Panc1 (cell line): ENCODE measurements at regions not wholly inside any gene's neighbourhood (a gene's known extent, or its start where the extent isn't known, plus 50 kb on each side); places are given as distances from the start of the nearest gene placed in this dataset.

Experiments used
- ATAC-seq: fragments of 200-7000 bp; cut with Tn5 transposase; 2 replicates; pipeline ENCODE4 v1.9.1; 2020; ENCODE audit warnings: mild to moderate bottlenecking, moderate library complexity
- BruUV-seq: library from RNA; stranded (reverse); fragments of 400-500 nt; replicated peaks from 2 replicates; lab custom pipeline; 2021; lab: Mats Ljungman, UMichigan
- CTCF ChIA-PET: fragments of 300-600 bp; sonication (Branson Sonifier 250); formaldehyde crosslinking; loops from one replicate; lab custom pipeline; 2022; ENCODE audit warnings: antibody characterized with exemption; lab: Charles Lee
- POLR2A ChIA-PET: fragments of 300-600 bp; sonication (Branson Sonifier 250); formaldehyde crosslinking; loops from one replicate; lab custom pipeline; 2022; ENCODE audit warnings: antibody characterized with exemption; lab: Charles Lee
- DNase-seq: peaks from one replicate; pipeline ENCODE4 v3.0.0-alpha.2; 2010; ENCODE audit warnings: low read depth, low spot score
- H3K27ac ChIP-seq: 2 replicates; pipeline ENCODE4 v1.5.1; 2011; ENCODE audit warnings: mild to moderate bottlenecking, low read length, inconsistent platforms
- H3K27me3 ChIP-seq: fragments of 200-500 bp; sonication (Bioruptor generic); 2 replicates; pipeline ENCODE4 v1.6.0; 2014; ENCODE audit warnings: low read length, inconsistent platforms; ENCODE audit not compliant: control insufficient read depth, insufficient read depth
- H3K36me3 ChIP-seq: fragments of 200-500 bp; sonication (Bioruptor generic); 2 replicates; pipeline ENCODE4 v1.5.1; 2014; ENCODE audit warnings: inconsistent platforms, mild to moderate bottlenecking, low read length, moderate library complexity; ENCODE audit not compliant: control insufficient read depth, insufficient read depth
- H3K4me1 ChIP-seq: 2 replicates; pipeline ENCODE4 v1.5.1; 2011; ENCODE audit warnings: inconsistent platforms, mild to moderate bottlenecking, low read length, moderate library complexity; ENCODE audit not compliant: control insufficient read depth, insufficient read depth
- H3K4me3 ChIP-seq, 2 experiments: 2 replicates each; pipeline ENCODE4 v1.5.1; 2011 to 2012; ENCODE audit warnings: low read depth in 2 of 2, low read length in 2 of 2, mild to moderate bottlenecking in 2 of 2, inconsistent platforms in 1 of 2, moderate library complexity in 1 of 2
- H3K9me3 ChIP-seq: fragments of 200-500 bp; sonication (Bioruptor generic); 2 replicates; pipeline ENCODE4 v1.5.1; 2014; ENCODE audit warnings: low read depth, mild to moderate bottlenecking, inconsistent platforms, low read length, moderate library complexity; ENCODE audit not compliant: control insufficient read depth, insufficient read depth
- CTCF ChIP-seq: fragments of 450-650 bp; IDR thresholded peaks from 2 replicates; pipeline ENCODE4 v1.5.1; 2017; ENCODE audit warnings: mild to moderate bottlenecking
- POLR2AphosphoS5 ChIP-seq: IDR thresholded peaks from 2 replicates; pipeline ENCODE4 v1.6.1; 2012; ENCODE audit warnings: mild to moderate bottlenecking, low read depth, low read length, moderate library complexity
- REST ChIP-seq, 2 experiments: IDR thresholded peaks; 2 replicates each; pipeline ENCODE4 v1.6.1; 2011 to 2012; ENCODE audit warnings: low read depth in 2 of 2, control low read depth in 1 of 2, low read length in 1 of 2, mild to moderate bottlenecking in 1 of 2, moderate library complexity in 1 of 2; ENCODE audit not compliant: insufficient read depth in 1 of 2
- SIN3A ChIP-seq: IDR thresholded peaks from 2 replicates; pipeline ENCODE4 v1.6.1; 2012; ENCODE audit warnings: low read depth, mild to moderate bottlenecking, low read length, moderate library complexity, borderline replicate concordance; ENCODE audit not compliant: insufficient read depth
- TCF7L2 ChIP-seq: IDR thresholded peaks from 2 replicates; pipeline ENCODE4 v1.6.1; 2011; ENCODE audit warnings: mild to moderate bottlenecking, low read depth, low read length, inconsistent platforms
- in situ Hi-C: cut with HindIII; loops from 2 replicates; pipeline ENCODE4 v1.10.0; 2016; ENCODE audit warnings: low sequenced_read_pairs, low pct_unique_long_range_greater_than_20kb
- intact Hi-C: fragments of 100-400 bp; cut with micrococcal nuclease; formaldehyde crosslinking; loops from one replicate; pipeline ENCODE4 v1.10.0; 2022; ENCODE audit not compliant: unreplicated experiment

GRCh38 chr10:9944690-9945089 is 1073.0 kb upstream of the CELF2 start:
- ATAC-seq (no peak), DNase-seq (no peak)
- ChIA-PET CTCF (no interaction called here), POLR2A (no interaction called here)
- intact Hi-C loops (no loop called here), in situ Hi-C loops (no loop called here)
- TF ChIP-seq SIN3A = no peak
- TF ChIP-seq TCF7L2 = no peak
- H3K9me3 ChIP-seq = no peaks in the 10 kb centered on the region
- BruUV-seq = no TSS peak
- H3K4me3 ChIP-seq = no peak overlapping the region
- H3K27ac ChIP-seq = no peak overlapping the region
- H3K27me3 ChIP-seq = no peaks in the 10 kb centered on the region
- no peaks in the 10 kb centered on the region for H3K36me3 ChIP-seq
- H3K4me1 ChIP-seq = no peaks in the 10 kb centered on the region

- no peaks in the 10 kb centered on the region for H3K4me1 ChIP-seq
- in situ Hi-C loops = no loop called here
- no peaks in the 10 kb centered on the region for H3K9me3 ChIP-seq
- TF ChIP-seq CTCF (no peak), TCF7L2 (no peak), POLR2AphosphoS5 (no peak), REST (IDR thresholded peaks at IDR 0.05; ENCODE audit: insufficient read depth in 1 of 2, low read depth in 2 of 2, low read length in 1 of 2) (no peak), SIN3A (no peak)
- no TSS peak for BruUV-seq
- H3K4me3 ChIP-seq = no peak overlapping the region
- H3K27ac ChIP-seq = no peak overlapping the region
- H3K36me3 ChIP-seq = no peaks in the 10 kb centered on the region
- ATAC-seq (no peak), DNase-seq (no peak)
- ChIA-PET CTCF (no interaction called here), POLR2A (no interaction called here)
- no peaks in the 10 kb centered on the region for H3K27me3 ChIP-seq
- intact Hi-C loops = no loop called here
Observed at GRCh38 chr10:9950070-9950469, 1067.6 kb upstream of the CELF2 start.

GRCh38 chr10:9951481-9952257 is 1066.0 kb upstream of the CELF2 start:
- in situ Hi-C loops (no loop called here), intact Hi-C loops (no loop called here)
- Histone ChIP-seq H3K27me3 (no peaks in the 10 kb centered on the region), H3K4me1 (no peaks in the 10 kb centered on the region), H3K27ac (no peak overlapping the region), H3K36me3 (no peaks in the 10 kb centered on the region), H3K9me3 (no peaks in the 10 kb centered on the region), H3K4me3 (no peak overlapping the region)
- CTCF ChIA-PET = no interaction called here
- no peak for ATAC-seq
- BruUV-seq = no TSS peak
- POLR2A ChIA-PET = no interaction called here
- DNase-seq = no peak
- no peak for TF ChIP-seq SIN3A
- no peak for TF ChIP-seq TCF7L2
- TF ChIP-seq REST (IDR thresholded peaks at IDR 0.05; ENCODE audit: insufficient read depth in 1 of 2, low read depth in 2 of 2, low read length in 1 of 2) = no peak
- TF ChIP-seq POLR2AphosphoS5 = no peak
- TF ChIP-seq CTCF = no peak
